ENCODE measurements at regions not wholly inside any gene's neighbourhood (a gene's known extent, or its start where the extent isn't known, plus 50 kb on each side); places are given as distances from the start of the nearest gene placed in this dataset.

DNA sequence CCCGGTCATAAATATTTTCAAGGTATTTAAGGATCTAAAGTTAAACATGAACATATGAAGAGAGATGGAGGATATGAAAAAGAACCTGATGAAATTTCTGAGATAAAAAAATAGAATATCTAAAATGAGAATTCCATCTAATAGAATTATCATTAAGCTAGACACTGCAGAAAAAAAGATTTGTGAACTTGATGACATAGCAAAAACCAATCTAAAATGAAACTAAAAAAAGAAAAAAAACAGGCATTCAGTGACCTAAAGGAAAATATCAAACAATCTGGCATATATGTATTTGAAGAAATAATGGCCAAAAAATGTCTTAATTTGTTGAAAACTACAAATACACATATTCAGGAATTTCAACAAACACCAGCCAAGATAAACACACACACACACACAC, 81.6 kb upstream of the ZC3H12C start:
- Histone ChIP-seq H3K27me3 (ENCODE audit: insufficient read depth, insufficient read length) (no peaks in the 10 kb centered on the region), H3K4me3 (ENCODE audit: insufficient read length, low read depth) (no peak overlapping the region), H3K9me3 (ENCODE audit: insufficient read depth, low read length) (no peaks in the 10 kb centered on the region), H3K4me1 (ENCODE audit: insufficient read depth, insufficient read length) (no peaks in the 10 kb centered on the region), H3K9ac (ENCODE audit: insufficient read length, low read depth) (no peak overlapping the region), H3K36me3 (ENCODE audit: insufficient read depth, insufficient read length, low read length) (no peaks in the 10 kb centered on the region)
- no peak for TF ChIP-seq YY1 (IDR thresholded peaks at IDR 0.05; ENCODE audit: insufficient read depth, insufficient read length)
- TF ChIP-seq ZNF274 (IDR thresholded peaks at IDR 0.05; ENCODE audit: low read depth, low read length), result no peak
- no peak for TF ChIP-seq SUZ12 (IDR thresholded peaks at IDR 0.05; ENCODE audit: extremely low read depth, insufficient read depth, insufficient read length)
- DNase-seq (ENCODE audit: low read depth, low spot score), result no peak

DNA sequence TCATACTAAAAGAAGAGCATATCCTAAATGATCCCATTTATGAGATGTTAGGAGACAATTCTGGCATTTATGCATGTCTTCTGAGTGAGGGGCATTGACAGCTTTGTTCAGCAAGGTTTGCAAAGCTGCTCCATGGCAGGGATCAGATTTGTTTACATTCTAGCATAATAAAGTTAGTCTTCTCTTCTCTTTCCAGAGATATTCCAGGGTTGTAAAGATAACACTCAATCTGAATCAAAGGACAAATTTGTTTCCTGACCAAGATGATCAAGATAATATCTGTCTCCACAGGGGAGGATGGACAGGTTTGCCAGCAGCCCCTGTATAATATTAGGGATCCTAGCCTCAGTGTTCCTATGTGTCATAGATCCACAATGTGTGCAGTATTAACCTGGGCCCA, 77.5 kb upstream of the ZC3H12C start:
- DNase-seq (ENCODE audit: low read depth, low spot score), result no peak
- H3K9me3 ChIP-seq (ENCODE audit: insufficient read depth, low read length), result no peaks in the 10 kb centered on the region
- no peak overlapping the region for H3K9ac ChIP-seq (ENCODE audit: insufficient read length, low read depth)
- no peaks in the 10 kb centered on the region for H3K36me3 ChIP-seq (ENCODE audit: insufficient read depth, insufficient read length, low read length)
- TF ChIP-seq YY1 (IDR thresholded peaks at IDR 0.05; ENCODE audit: insufficient read depth, insufficient read length) (no peak), SUZ12 (IDR thresholded peaks at IDR 0.05; ENCODE audit: extremely low read depth, insufficient read depth, insufficient read length) (no peak), ZNF274 (IDR thresholded peaks at IDR 0.05; ENCODE audit: low read depth, low read length) (no peak)
- no peaks in the 10 kb centered on the region for H3K4me1 ChIP-seq (ENCODE audit: insufficient read depth, insufficient read length)
- no peaks in the 10 kb centered on the region for H3K27me3 ChIP-seq (ENCODE audit: insufficient read depth, insufficient read length)
- no peak overlapping the region for H3K4me3 ChIP-seq (ENCODE audit: insufficient read length, low read depth)

DNA sequence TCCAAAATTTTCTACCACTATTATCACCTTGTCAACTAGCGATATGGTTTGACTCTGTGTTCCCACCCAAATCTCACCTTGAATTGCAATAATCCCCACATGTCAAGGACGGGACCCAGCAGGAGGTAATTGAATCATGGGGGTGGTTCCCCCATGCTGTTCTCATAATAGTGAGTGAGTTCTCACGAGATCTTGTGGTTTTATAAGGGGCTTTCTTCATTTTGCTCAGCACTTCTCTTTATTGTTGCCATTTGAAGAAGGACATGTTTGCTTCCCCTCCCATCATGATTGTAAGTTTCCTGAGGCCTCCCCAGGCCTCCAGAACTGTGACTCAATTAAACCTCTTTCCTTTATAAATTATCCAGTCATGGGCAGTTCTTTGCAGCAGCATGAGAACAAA, 73.5 kb upstream of the ZC3H12C start:
- DNase-seq (ENCODE audit: low read depth, low spot score), result no peak
- Histone ChIP-seq H3K36me3 (ENCODE audit: insufficient read depth, insufficient read length, low read length) (no peaks in the 10 kb centered on the region), H3K9ac (ENCODE audit: insufficient read length, low read depth) (no peak overlapping the region), H3K4me3 (ENCODE audit: insufficient read length, low read depth) (no peak overlapping the region), H3K27me3 (ENCODE audit: insufficient read depth, insufficient read length) (no peaks in the 10 kb centered on the region), H3K4me1 (ENCODE audit: insufficient read depth, insufficient read length) (no peaks in the 10 kb centered on the region), H3K9me3 (ENCODE audit: insufficient read depth, low read length) (no peaks in the 10 kb centered on the region)
- TF ChIP-seq YY1 (IDR thresholded peaks at IDR 0.05; ENCODE audit: insufficient read depth, insufficient read length), result no peak
- no peak for TF ChIP-seq ZNF274 (IDR thresholded peaks at IDR 0.05; ENCODE audit: low read depth, low read length)
- no peak for TF ChIP-seq SUZ12 (IDR thresholded peaks at IDR 0.05; ENCODE audit: extremely low read depth, insufficient read depth, insufficient read length)

DNA sequence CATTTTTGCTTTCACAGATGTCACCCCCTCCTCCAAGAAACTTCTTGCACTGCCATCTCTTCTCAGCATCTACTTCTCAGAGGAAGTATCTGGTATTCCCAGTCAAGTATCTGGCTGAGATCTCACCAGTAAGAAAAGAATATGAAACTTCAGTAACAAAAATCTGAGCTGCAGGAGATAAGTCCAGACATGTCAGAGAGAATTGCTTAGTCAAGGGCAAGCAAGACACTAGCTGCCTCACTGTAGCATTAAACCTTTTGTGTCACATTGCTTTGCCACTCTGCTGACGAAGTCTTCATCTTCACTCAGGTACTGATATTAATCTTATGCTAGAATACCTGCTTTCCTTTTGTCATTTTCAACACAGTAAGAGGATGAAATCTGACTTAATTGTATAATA, 70.6 kb upstream of the ZC3H12C start:
- Histone ChIP-seq H3K4me1 (ENCODE audit: insufficient read depth, insufficient read length) (no peaks in the 10 kb centered on the region), H3K27me3 (ENCODE audit: insufficient read depth, insufficient read length) (no peaks in the 10 kb centered on the region), H3K9me3 (ENCODE audit: insufficient read depth, low read length) (no peaks in the 10 kb centered on the region), H3K36me3 (ENCODE audit: insufficient read depth, insufficient read length, low read length) (no peaks in the 10 kb centered on the region), H3K9ac (ENCODE audit: insufficient read length, low read depth) (no peak overlapping the region), H3K4me3 (ENCODE audit: insufficient read length, low read depth) (no peak overlapping the region)
- TF ChIP-seq YY1 (IDR thresholded peaks at IDR 0.05; ENCODE audit: insufficient read depth, insufficient read length) (no peak), SUZ12 (IDR thresholded peaks at IDR 0.05; ENCODE audit: extremely low read depth, insufficient read depth, insufficient read length) (no peak), ZNF274 (IDR thresholded peaks at IDR 0.05; ENCODE audit: low read depth, low read length) (no peak)
- no peak for DNase-seq (ENCODE audit: low read depth, low spot score)

DNA sequence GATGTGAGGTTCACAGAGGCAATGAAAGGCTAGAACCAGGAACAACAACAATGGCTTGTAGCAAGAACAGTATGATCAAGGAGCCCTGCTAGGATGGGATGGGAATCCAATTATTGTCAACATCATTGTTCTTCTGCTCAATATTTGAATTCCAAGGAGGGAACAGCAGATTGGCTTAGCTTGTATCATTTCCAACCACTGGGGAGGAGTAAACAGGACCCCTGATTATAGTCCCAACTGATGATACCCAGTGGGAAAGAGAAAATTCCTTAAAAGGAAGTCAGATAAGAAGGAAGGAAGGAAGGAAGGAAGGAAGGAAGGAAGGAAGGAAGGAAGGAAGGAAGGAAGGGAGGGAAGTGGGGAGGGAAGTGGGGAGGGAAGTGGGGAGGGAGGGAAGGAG, 69.5 kb upstream of the ZC3H12C start:
- H3K4me3 ChIP-seq (ENCODE audit: insufficient read length, low read depth), result no peak overlapping the region
- TF ChIP-seq YY1 (IDR thresholded peaks at IDR 0.05; ENCODE audit: insufficient read depth, insufficient read length) (no peak), SUZ12 (IDR thresholded peaks at IDR 0.05; ENCODE audit: extremely low read depth, insufficient read depth, insufficient read length) (no peak), ZNF274 (IDR thresholded peaks at IDR 0.05; ENCODE audit: low read depth, low read length) (no peak)
- H3K9me3 ChIP-seq (ENCODE audit: insufficient read depth, low read length), result no peaks in the 10 kb centered on the region
- no peaks in the 10 kb centered on the region for H3K36me3 ChIP-seq (ENCODE audit: insufficient read depth, insufficient read length, low read length)
- no peak for DNase-seq (ENCODE audit: low read depth, low spot score)
- H3K4me1 ChIP-seq (ENCODE audit: insufficient read depth, insufficient read length), result no peaks in the 10 kb centered on the region
- no peak overlapping the region for H3K9ac ChIP-seq (ENCODE audit: insufficient read length, low read depth)
- no peaks in the 10 kb centered on the region for H3K27me3 ChIP-seq (ENCODE audit: insufficient read depth, insufficient read length)

DNA sequence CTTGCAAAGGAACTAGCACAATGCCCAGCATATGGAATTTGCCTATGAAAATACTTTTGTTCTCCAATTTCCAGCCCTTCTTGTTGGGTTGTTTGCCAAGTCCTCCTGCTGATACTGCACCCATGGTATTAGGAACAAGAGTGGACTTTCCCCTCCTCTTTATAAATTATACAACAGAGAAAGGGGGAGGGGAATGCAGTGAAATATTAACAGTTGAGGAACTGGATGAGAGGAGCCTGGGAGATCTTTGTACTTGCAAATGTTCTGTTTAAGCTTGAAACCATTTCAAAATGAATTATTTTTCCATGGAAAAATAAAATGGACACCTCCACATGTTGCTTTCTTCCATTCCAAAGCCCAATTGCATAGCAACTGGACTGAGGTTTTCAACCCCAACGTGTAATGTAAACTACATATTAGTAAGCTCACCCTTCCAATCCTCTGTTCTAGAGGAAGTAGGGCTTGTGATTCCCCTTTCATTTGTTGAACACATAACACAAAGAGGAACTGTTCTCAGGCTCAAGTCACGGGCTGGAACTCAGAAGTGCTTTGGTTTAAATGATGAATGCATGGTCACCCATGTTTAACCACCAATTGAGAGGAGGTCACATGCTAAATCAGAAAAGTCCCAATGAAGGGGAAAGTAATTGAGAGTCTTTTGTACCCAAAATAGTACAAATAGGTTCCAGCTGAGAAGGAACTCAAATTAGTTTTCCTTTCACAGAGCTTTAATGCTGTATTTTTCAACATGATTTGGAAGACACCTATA, 66.2 kb upstream of the ZC3H12C start:
- no peaks in the 10 kb centered on the region for H3K27me3 ChIP-seq (ENCODE audit: insufficient read depth, insufficient read length)
- DNase-seq (ENCODE audit: low read depth, low spot score), result no peak
- no peak overlapping the region for H3K4me3 ChIP-seq (ENCODE audit: insufficient read length, low read depth)
- no peaks in the 10 kb centered on the region for H3K9me3 ChIP-seq (ENCODE audit: insufficient read depth, low read length)
- no peaks in the 10 kb centered on the region for H3K36me3 ChIP-seq (ENCODE audit: insufficient read depth, insufficient read length, low read length)
- TF ChIP-seq YY1 (IDR thresholded peaks at IDR 0.05; ENCODE audit: insufficient read depth, insufficient read length), result no peak
- TF ChIP-seq SUZ12 (IDR thresholded peaks at IDR 0.05; ENCODE audit: extremely low read depth, insufficient read depth, insufficient read length), result no peak
- no peak for TF ChIP-seq ZNF274 (IDR thresholded peaks at IDR 0.05; ENCODE audit: low read depth, low read length)
- no peak overlapping the region for H3K9ac ChIP-seq (ENCODE audit: insufficient read length, low read depth)
- no peaks in the 10 kb centered on the region for H3K4me1 ChIP-seq (ENCODE audit: insufficient read depth, insufficient read length)

DNA sequence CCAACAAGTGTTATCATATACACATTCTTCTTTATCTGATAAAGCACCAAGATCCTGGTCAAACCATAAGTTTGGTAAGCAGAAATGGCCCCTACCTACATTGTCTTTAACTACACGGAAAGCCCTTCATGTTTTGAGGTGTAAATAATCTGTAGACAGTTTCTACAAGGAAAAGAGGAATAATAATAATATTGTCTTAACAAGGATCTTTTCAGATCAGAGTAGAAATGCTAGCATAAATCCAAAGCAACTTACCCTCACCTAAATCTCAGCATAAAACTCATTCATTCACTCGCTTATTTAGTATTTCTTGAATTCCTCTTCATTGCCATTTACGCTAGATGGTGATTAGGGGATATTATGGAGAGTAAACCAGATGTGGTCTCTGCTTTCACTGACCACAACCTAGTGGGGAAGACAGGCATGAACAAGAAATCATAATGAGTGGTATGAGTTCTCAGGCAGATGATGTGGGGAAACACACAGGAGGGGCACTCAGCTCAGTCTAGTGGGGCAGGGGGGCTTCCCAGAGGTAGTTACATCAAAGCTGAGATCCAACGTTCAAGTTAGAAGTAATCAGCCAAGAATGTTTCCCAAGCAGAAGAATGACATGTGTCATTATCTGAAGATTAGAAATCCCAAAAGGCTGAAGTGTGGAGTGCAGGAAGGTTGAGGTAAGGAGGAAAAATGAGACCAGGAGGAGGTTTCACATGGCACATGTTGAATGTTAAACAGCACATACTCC, 65.4 kb upstream of the ZC3H12C start:
- Histone ChIP-seq H3K27me3 (ENCODE audit: insufficient read depth, insufficient read length) (no peaks in the 10 kb centered on the region), H3K9me3 (ENCODE audit: insufficient read depth, low read length) (no peaks in the 10 kb centered on the region), H3K36me3 (ENCODE audit: insufficient read depth, insufficient read length, low read length) (no peaks in the 10 kb centered on the region), H3K4me1 (ENCODE audit: insufficient read depth, insufficient read length) (no peaks in the 10 kb centered on the region), H3K4me3 (ENCODE audit: insufficient read length, low read depth) (no peak overlapping the region), H3K9ac (ENCODE audit: insufficient read length, low read depth) (no peak overlapping the region)
- no peak for DNase-seq (ENCODE audit: low read depth, low spot score)
- TF ChIP-seq YY1 (IDR thresholded peaks at IDR 0.05; ENCODE audit: insufficient read depth, insufficient read length) (no peak), SUZ12 (IDR thresholded peaks at IDR 0.05; ENCODE audit: extremely low read depth, insufficient read depth, insufficient read length) (no peak), ZNF274 (IDR thresholded peaks at IDR 0.05; ENCODE audit: low read depth, low read length) (no peak)

All from NT2/D1 (cell line).